ENCODE measurements at regions not wholly inside any gene's neighbourhood (a gene's known extent, or its start where the extent isn't known, plus 50 kb on each side); places are given as distances from the start of the nearest gene placed in this dataset.

GRCh38 chr20:61128701-61129269, 123.3 kb upstream of the CDH4 start:
- Histone ChIP-seq H3K27ac (ENCODE audit: low read length) (no peak overlapping the region), H3K9me3 (ENCODE audit: control insufficient read depth, insufficient read depth, low read depth, low read length) (no peaks in the 10 kb centered on the region), H3K4me3 (ENCODE audit: low read depth in 2 of 2, low read length in 2 of 2) (no peak overlapping the region), H3K36me3 (ENCODE audit: control insufficient read depth, insufficient read depth, low read length) (no peaks in the 10 kb centered on the region), H3K27me3 (ENCODE audit: control insufficient read depth, insufficient read depth, low read length) (no peaks in the 10 kb centered on the region; the same call in 1 of the 2 replicates), H3K4me1 (ENCODE audit: control insufficient read depth, insufficient read depth, low read length) (no peaks in the 10 kb centered on the region)
- in situ Hi-C loops (cut with HindIII; ENCODE audit: low pct_unique_long_range_greater_than_20kb, low sequenced_read_pairs): no loop called here
- ChIA-PET POLR2A (no interaction called here), CTCF (no interaction called here)
- intact Hi-C loops (cut with micrococcal nuclease; ENCODE audit: unreplicated experiment): no loop called here
- no peak for DNase-seq (ENCODE audit: low read depth, low spot score)
- TF ChIP-seq REST (IDR thresholded peaks at IDR 0.05; ENCODE audit: insufficient read depth in 1 of 2, low read depth in 2 of 2, low read length in 1 of 2) (no peak), POLR2AphosphoS5 (IDR thresholded peaks at IDR 0.05; ENCODE audit: low read depth, low read length) (no peak), TCF7L2 (IDR thresholded peaks at IDR 0.05; ENCODE audit: low read depth, low read length) (no peak), SIN3A (IDR thresholded peaks at IDR 0.05; ENCODE audit: borderline replicate concordance, insufficient read depth, low read depth, low read length) (no peak)
- TF ChIP-seq, protein P1, sequence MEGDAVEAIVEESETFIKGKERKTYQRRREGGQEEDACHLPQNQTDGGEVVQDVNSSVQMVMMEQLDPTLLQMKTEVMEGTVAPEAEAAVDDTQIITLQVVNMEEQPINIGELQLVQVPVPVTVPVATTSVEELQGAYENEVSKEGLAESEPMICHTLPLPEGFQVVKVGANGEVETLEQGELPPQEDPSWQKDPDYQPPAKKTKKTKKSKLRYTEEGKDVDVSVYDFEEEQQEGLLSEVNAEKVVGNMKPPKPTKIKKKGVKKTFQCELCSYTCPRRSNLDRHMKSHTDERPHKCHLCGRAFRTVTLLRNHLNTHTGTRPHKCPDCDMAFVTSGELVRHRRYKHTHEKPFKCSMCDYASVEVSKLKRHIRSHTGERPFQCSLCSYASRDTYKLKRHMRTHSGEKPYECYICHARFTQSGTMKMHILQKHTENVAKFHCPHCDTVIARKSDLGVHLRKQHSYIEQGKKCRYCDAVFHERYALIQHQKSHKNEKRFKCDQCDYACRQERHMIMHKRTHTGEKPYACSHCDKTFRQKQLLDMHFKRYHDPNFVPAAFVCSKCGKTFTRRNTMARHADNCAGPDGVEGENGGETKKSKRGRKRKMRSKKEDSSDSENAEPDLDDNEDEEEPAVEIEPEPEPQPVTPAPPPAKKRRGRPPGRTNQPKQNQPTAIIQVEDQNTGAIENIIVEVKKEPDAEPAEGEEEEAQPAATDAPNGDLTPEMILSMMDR (IDR thresholded peaks at IDR 0.05): no peak
- no peak for ATAC-seq
- no TSS peak for BruUV-seq (replicated peaks)

DNA sequence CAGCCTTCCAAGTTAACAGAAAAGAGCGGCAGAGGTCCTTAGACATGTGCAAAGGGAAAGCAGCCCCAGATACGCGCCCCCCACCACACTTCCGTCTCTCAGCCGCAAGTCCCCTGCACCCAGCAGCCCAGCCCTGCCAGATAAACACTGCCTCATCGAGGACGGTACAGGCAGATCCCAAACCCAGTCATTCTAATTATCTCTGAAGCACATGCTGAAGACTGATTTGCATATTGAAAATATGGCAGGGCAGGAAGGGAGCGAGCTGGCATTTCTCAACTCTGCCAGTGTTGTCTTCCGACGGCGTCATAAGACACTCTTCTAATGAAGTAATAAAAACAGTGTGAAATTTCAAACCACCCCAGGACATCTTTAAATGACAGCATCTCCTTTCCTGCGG, 122.8 kb upstream of the CDH4 start:
- in situ Hi-C loops (cut with HindIII; ENCODE audit: low pct_unique_long_range_greater_than_20kb, low sequenced_read_pairs): no loop called here
- Histone ChIP-seq H3K36me3 (ENCODE audit: control insufficient read depth, insufficient read depth, low read length) (no peaks in the 10 kb centered on the region), H3K4me3 (ENCODE audit: low read depth in 2 of 2, low read length in 2 of 2) (no peak overlapping the region), H3K27ac (ENCODE audit: low read length) (no peak overlapping the region), H3K9me3 (ENCODE audit: control insufficient read depth, insufficient read depth, low read depth, low read length) (no peaks in the 10 kb centered on the region), H3K4me1 (ENCODE audit: control insufficient read depth, insufficient read depth, low read length) (no peaks in the 10 kb centered on the region), H3K27me3 (ENCODE audit: control insufficient read depth, insufficient read depth, low read length) (no peaks in the 10 kb centered on the region; the same call in 1 of the 2 replicates)
- ATAC-seq: no peak
- TF ChIP-seq TCF7L2 (IDR thresholded peaks at IDR 0.05; ENCODE audit: low read depth, low read length) (no peak), POLR2AphosphoS5 (IDR thresholded peaks at IDR 0.05; ENCODE audit: low read depth, low read length) (no peak), SIN3A (IDR thresholded peaks at IDR 0.05; ENCODE audit: borderline replicate concordance, insufficient read depth, low read depth, low read length) (no peak), REST (IDR thresholded peaks at IDR 0.05; ENCODE audit: insufficient read depth in 1 of 2, low read depth in 2 of 2, low read length in 1 of 2) (no peak)
- TF ChIP-seq, protein P1 (IDR thresholded peaks at IDR 0.05): no peak
- DNase-seq (ENCODE audit: low read depth, low spot score): no peak
- ChIA-PET POLR2A (no interaction called here), CTCF (no interaction called here)
- no TSS peak for BruUV-seq (replicated peaks)
- intact Hi-C loops (cut with micrococcal nuclease; ENCODE audit: unreplicated experiment): no loop called here

All from Panc1 (cell line).